ENCODE measurements at regions not wholly inside any gene's neighbourhood (a gene's known extent, or its start where the extent isn't known, plus 50 kb on each side); places are given as distances from the start of the nearest gene placed in this dataset.

DNA sequence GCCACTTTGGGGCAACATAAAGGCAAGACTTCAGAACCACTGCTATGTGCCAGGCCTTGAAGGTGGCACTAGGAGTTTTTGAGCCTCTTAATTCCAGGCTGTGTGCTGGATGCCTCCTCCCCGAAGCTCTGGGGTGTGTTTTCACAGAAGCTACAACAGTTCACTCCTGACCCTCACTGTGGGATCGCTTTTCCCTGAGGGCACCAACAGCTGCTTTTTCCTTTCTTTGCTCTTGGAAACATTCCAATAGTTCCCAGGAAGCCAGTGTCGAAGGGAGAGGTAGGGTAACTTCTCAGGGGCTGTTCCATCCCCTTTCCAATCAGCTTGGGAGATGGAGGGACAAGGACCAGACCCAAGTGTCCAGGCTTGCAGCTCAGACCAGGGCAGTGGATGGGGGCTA is 153.4 kb downstream of the C1orf94 start:
- ATAC-seq (ENCODE audit: low read depth) (no peak), DNase-seq (no peak)
- Mint-ChIP-seq H3K4me1 (no peaks in the 10 kb centered on the region), H3K9me3 (ENCODE audit: insufficient read depth) (no peaks in the 10 kb centered on the region), H3K27ac (no peak overlapping the region), H3K4me3 (no peak overlapping the region), H3K27me3 (peaks cover 10% of the 10 kb centered on the region)
- Histone ChIP-seq H3K27me3 (replicated peaks in 1 of 4; ENCODE audit: control extremely low read depth in 1 of 4, control insufficient read depth in 3 of 4, insufficient read depth in 4 of 4, low read length in 3 of 4) (no peaks in the 10 kb centered on the region), H2AFZ (ENCODE audit: insufficient read depth, low read depth, low read length, poor library complexity, severe bottlenecking) (no peak overlapping the region), H3K4me3 (ENCODE audit: control extremely low read depth in 1 of 5, extremely low read depth in 1 of 5, insufficient read depth in 1 of 5, low read depth in 2 of 5, low read length in 4 of 5) (no peak overlapping the region), H3K79me2 (ENCODE audit: control insufficient read depth, insufficient read depth, low read length) (no peaks in the 10 kb centered on the region), H3K4me1 (ENCODE audit: control insufficient read depth in 2 of 2, insufficient read depth in 2 of 2, low read length in 2 of 2) (no peaks in the 10 kb centered on the region), H3K36me3 (replicated peaks in 1 of 2; ENCODE audit: control extremely low read depth in 1 of 2, control insufficient read depth in 1 of 2, extremely low read depth in 1 of 2, insufficient read depth in 2 of 2, low read length in 1 of 2) (no peaks in the 10 kb centered on the region), H3K9ac (ENCODE audit: low read length) (no peak overlapping the region), H3K27ac (ENCODE audit: low read length in 2 of 2) (no peak overlapping the region), H3K9me3 (ENCODE audit: control extremely low read depth in 1 of 3, control insufficient read depth in 2 of 3, insufficient read depth in 1 of 3, low read length in 2 of 3) (peaks cover 0 to 4% (median 0%) of the 10 kb centered on the region in 3 donors), H4K20me1 (ENCODE audit: control insufficient read depth, insufficient read depth, low read length, poor library complexity, severe bottlenecking) (no peaks in the 10 kb centered on the region), H3K4me2 (replicated peaks; ENCODE audit: low read depth, low read length, poor library complexity, severe bottlenecking) (no peak overlapping the region)
- 92% methylated on average over 2 of the region's 3 CpGs for WGBS (ENCODE audit: insufficient coverage)
- intact Hi-C loops (cut with micrococcal nuclease): no loop called here
- POLR2A ChIA-PET: interaction anchor here (0.7 kb wide), 1 partner anchor 13 kb away, joined by 3 read pairs; no protein-coding TSS in a partner anchor
- no peak for TF ChIP-seq EZH2 (IDR thresholded peaks at IDR 0.05; ENCODE audit: borderline replicate concordance, insufficient read depth, low read depth, low read length, poor library complexity, severe bottlenecking)
- TF ChIP-seq, protein P1, sequence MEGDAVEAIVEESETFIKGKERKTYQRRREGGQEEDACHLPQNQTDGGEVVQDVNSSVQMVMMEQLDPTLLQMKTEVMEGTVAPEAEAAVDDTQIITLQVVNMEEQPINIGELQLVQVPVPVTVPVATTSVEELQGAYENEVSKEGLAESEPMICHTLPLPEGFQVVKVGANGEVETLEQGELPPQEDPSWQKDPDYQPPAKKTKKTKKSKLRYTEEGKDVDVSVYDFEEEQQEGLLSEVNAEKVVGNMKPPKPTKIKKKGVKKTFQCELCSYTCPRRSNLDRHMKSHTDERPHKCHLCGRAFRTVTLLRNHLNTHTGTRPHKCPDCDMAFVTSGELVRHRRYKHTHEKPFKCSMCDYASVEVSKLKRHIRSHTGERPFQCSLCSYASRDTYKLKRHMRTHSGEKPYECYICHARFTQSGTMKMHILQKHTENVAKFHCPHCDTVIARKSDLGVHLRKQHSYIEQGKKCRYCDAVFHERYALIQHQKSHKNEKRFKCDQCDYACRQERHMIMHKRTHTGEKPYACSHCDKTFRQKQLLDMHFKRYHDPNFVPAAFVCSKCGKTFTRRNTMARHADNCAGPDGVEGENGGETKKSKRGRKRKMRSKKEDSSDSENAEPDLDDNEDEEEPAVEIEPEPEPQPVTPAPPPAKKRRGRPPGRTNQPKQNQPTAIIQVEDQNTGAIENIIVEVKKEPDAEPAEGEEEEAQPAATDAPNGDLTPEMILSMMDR (IDR thresholded peaks at IDR 0.05): no peak
- CTCF ChIA-PET: no interaction called here

- no peaks in the 10 kb centered on the region for H3K9me3 Mint-ChIP-seq (ENCODE audit: insufficient read depth)
- Histone ChIP-seq H4K20me1 (ENCODE audit: control insufficient read depth, insufficient read depth, low read length, poor library complexity, severe bottlenecking) (no peaks in the 10 kb centered on the region), H3K36me3 (replicated peaks in 1 of 2; ENCODE audit: control extremely low read depth in 1 of 2, control insufficient read depth in 1 of 2, extremely low read depth in 1 of 2, insufficient read depth in 2 of 2, low read length in 1 of 2) (no peaks in the 10 kb centered on the region), H3K27ac (ENCODE audit: low read length in 2 of 2) (no peak overlapping the region), H3K9ac (ENCODE audit: low read length) (no peak overlapping the region), H3K4me3 (ENCODE audit: control extremely low read depth in 1 of 5, extremely low read depth in 1 of 5, insufficient read depth in 1 of 5, low read depth in 2 of 5, low read length in 4 of 5) (no peak overlapping the region), H3K27me3 (replicated peaks in 1 of 4; ENCODE audit: control extremely low read depth in 1 of 4, control insufficient read depth in 3 of 4, insufficient read depth in 4 of 4, low read length in 3 of 4) (no peaks in the 10 kb centered on the region), H3K79me2 (ENCODE audit: control insufficient read depth, insufficient read depth, low read length) (no peaks in the 10 kb centered on the region), H2AFZ (ENCODE audit: insufficient read depth, low read depth, low read length, poor library complexity, severe bottlenecking) (no peak overlapping the region), H3K9me3 (ENCODE audit: control extremely low read depth in 1 of 3, control insufficient read depth in 2 of 3, insufficient read depth in 1 of 3, low read length in 2 of 3) (peaks cover 0 to 4% (median 0%) of the 10 kb centered on the region in 3 donors), H3K4me2 (replicated peaks; ENCODE audit: low read depth, low read length, poor library complexity, severe bottlenecking) (no peak overlapping the region), H3K4me1 (ENCODE audit: control insufficient read depth in 2 of 2, insufficient read depth in 2 of 2, low read length in 2 of 2) (no peaks in the 10 kb centered on the region)
- peaks cover 10% of the 10 kb centered on the region for H3K27me3 Mint-ChIP-seq
- ChIA-PET CTCF (no interaction called here), POLR2A (no interaction called here)
- WGBS (ENCODE audit: insufficient coverage): 85% methylated on average over 7 of the region's 9 CpGs
- H3K4me1 Mint-ChIP-seq: no peaks in the 10 kb centered on the region
- H3K4me3 Mint-ChIP-seq: no peak overlapping the region
- no peak overlapping the region for H3K27ac Mint-ChIP-seq
- TF ChIP-seq EZH2 (IDR thresholded peaks at IDR 0.05; ENCODE audit: borderline replicate concordance, insufficient read depth, low read depth, low read length, poor library complexity, severe bottlenecking): no peak
- TF ChIP-seq, protein P1 (IDR thresholded peaks at IDR 0.05): no peak
- no peak for ATAC-seq (ENCODE audit: low read depth)
- intact Hi-C loops (cut with micrococcal nuclease): no loop called here
- DNase-seq: no peak
These were observed 154.6 kb downstream of the C1orf94 start for GRCh38 chr1:34331020-34331926.

All from B cell (primary cell).